GM12878 (cell line): ENCODE measurements at regions not wholly inside any gene's neighbourhood (a gene's known extent, or its start where the extent isn't known, plus 50 kb on each side); places are given as distances from the start of the nearest gene placed in this dataset.

Experiments
- CTCF ChIP-seq, 3 experiments: IDR thresholded peaks in 2 of 3; conservative IDR thresholded peaks in 1 of 3; 2 replicates each; pipeline ENCODE4 v1.5.1; 2011; ENCODE audit warnings: low read depth in 3 of 3, low read length in 3 of 3, mild to moderate bottlenecking in 3 of 3, control low read depth in 2 of 3, moderate library complexity in 2 of 3, inconsistent platforms in 1 of 3, mixed read lengths in 1 of 3; ENCODE audit not compliant: control insufficient read depth in 2 of 3, insufficient read depth in 1 of 3; ENCODE audit errors: extremely low read depth in 1 of 3
- GABPA ChIP-seq: IDR thresholded peaks from 2 replicates; pipeline ENCODE4 v1.6.1; 2014; ENCODE audit warnings: antibody characterized with exemption, low read depth, mild to moderate bottlenecking, inconsistent platforms
- JUNB ChIP-seq: IDR thresholded peaks from 2 replicates; pipeline ENCODE4 v1.6.1; 2016; ENCODE audit warnings: antibody characterized with exemption, mild to moderate bottlenecking
- MXI1 ChIP-seq: fragments of 150-350 bp; IDR thresholded peaks from 2 replicates; pipeline ENCODE4 v1.6.1; 2011; ENCODE audit warnings: low read depth, mild to moderate bottlenecking, inconsistent platforms, low read length, improper control_type of control experiment
- PML ChIP-seq: IDR thresholded peaks from 2 replicates; pipeline ENCODE4 v1.6.1; 2012; ENCODE audit warnings: low read length, inconsistent platforms
- SIX5 ChIP-seq: IDR thresholded peaks from 2 replicates; pipeline ENCODE4 v1.6.1; 2011; ENCODE audit warnings: mild to moderate bottlenecking, low read depth, low read length, moderate library complexity; ENCODE audit not compliant: severe bottlenecking
- YY1 ChIP-seq: IDR thresholded peaks from 2 replicates; pipeline ENCODE4 v1.6.1; 2011; ENCODE audit warnings: low read depth, mild to moderate bottlenecking, low read length

DNA sequence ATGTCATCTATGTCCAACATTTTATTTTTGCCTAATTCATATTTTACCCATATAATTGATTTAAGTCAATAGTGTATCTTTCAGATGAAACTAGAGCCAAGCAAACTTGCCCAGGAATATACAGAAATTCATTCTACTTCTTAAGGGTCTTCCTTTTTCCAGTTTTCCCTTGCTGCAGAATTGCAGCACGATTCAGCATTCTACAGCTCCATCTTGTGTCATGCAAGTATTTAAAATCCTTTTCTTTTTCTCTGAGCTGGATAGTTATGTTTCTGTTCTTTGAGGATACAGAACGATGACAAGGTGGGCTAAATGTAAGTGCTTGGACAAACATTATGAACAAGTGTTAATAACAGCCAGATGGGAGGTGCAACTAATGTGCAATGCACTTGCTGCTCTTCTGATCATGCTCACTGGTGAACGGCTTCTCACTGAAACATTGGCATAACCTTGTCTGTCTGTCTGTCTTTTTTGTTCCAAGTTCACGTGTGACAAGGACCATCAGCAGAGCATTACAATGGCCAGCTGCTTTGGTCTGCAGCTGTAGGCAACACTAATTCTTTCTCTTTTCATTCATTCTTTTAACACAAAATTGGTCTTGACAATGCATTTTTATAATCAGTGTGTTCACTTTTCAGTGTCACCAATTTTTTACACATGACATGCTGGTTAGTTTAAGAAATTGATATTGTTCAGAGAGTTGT is 1821.7 kb downstream of the ARAP2 start:
- TF ChIP-seq GABPA, result no peak
- no peak for TF ChIP-seq JUNB
- TF ChIP-seq YY1, result no peak
- no peak for TF ChIP-seq CTCF (IDR thresholded peaks at IDR 0.05 in 2 of 3, conservative IDR thresholded peaks at IDR 0.05 in 1 of 3; ENCODE audit: control insufficient read depth in 2 of 3, extremely low read depth in 1 of 3, insufficient read depth in 1 of 3, low read depth in 3 of 3, low read length in 3 of 3)
- no peak for TF ChIP-seq MXI1
- no peak for TF ChIP-seq PML
- no peak for TF ChIP-seq SIX5
